ENCODE measurements at regions not wholly inside any gene's neighbourhood (a gene's known extent, or its start where the extent isn't known, plus 50 kb on each side); places are given as distances from the start of the nearest gene placed in this dataset.

GRCh38 chr6:147676495-147677199 lies 168.2 kb downstream of the SAMD5 start:
- H3K27ac Mint-ChIP-seq = no peak overlapping the region
- no peaks in the 10 kb centered on the region for H3K27me3 Mint-ChIP-seq
- H3K4me3 ChIP-seq (ENCODE audit: low read length) = no peak overlapping the region
- H3K9me3 Mint-ChIP-seq = peaks cover 2% of the 10 kb centered on the region
- no peaks in the 10 kb centered on the region for H3K4me1 Mint-ChIP-seq (ENCODE audit: low read depth)
- H3K27me3 ChIP-seq (ENCODE audit: control insufficient read depth in 1 of 2, insufficient read depth in 2 of 2, low read length in 2 of 2) = no peaks in the 10 kb centered on the region
- no peak overlapping the region for H3K27ac ChIP-seq (ENCODE audit: low read depth in 1 of 2, low read length in 2 of 2)
- H3K4me3 Mint-ChIP-seq = no peak overlapping the region
- H3K36me3 Mint-ChIP-seq (ENCODE audit: low read depth) = no peaks in the 10 kb centered on the region
- no peak for TF ChIP-seq CTCF (IDR thresholded peaks at IDR 0.05)
- ChIA-PET CTCF (no interaction called here), POLR2A (no interaction called here)
- peaks cover 0 to 4% of the 10 kb centered on the region in 2 experiments for H3K9me3 ChIP-seq (ENCODE audit: control insufficient read depth in 1 of 2, insufficient read depth in 1 of 2, low read length in 2 of 2)
- DNase-seq (no peak), ATAC-seq (ENCODE audit: poor library complexity) (no peak)
- H3K36me3 ChIP-seq (ENCODE audit: insufficient read depth, low read length) = no peaks in the 10 kb centered on the region
- intact Hi-C loops (cut with DNase I, micrococcal nuclease) = no loop called here
- H3K4me1 ChIP-seq (ENCODE audit: insufficient read depth, low read length) = no peaks in the 10 kb centered on the region

GRCh38 chr6:147677647-147678046 lies 169.2 kb downstream of the SAMD5 start:
- H3K4me1 ChIP-seq (ENCODE audit: insufficient read depth, low read length) = no peaks in the 10 kb centered on the region
- intact Hi-C loops (cut with DNase I, micrococcal nuclease) = no loop called here
- Mint-ChIP-seq H3K4me3 (no peak overlapping the region), H3K4me1 (ENCODE audit: low read depth) (no peaks in the 10 kb centered on the region), H3K27me3 (no peaks in the 10 kb centered on the region), H3K9me3 (peaks cover 2% of the 10 kb centered on the region), H3K27ac (no peak overlapping the region), H3K36me3 (ENCODE audit: low read depth) (no peaks in the 10 kb centered on the region)
- ChIA-PET CTCF (no interaction called here), POLR2A (no interaction called here)
- no peak overlapping the region for H3K27ac ChIP-seq (ENCODE audit: low read depth in 1 of 2, low read length in 2 of 2)
- ATAC-seq (ENCODE audit: poor library complexity) = no peak
- DNase-seq = no peak
- H3K4me3 ChIP-seq (ENCODE audit: low read length) = no peak overlapping the region
- TF ChIP-seq CTCF (IDR thresholded peaks at IDR 0.05) = no peak
- H3K9me3 ChIP-seq (ENCODE audit: control insufficient read depth in 1 of 2, insufficient read depth in 1 of 2, low read length in 2 of 2) = peaks cover 0 to 4% of the 10 kb centered on the region in 2 experiments
- no peaks in the 10 kb centered on the region for H3K27me3 ChIP-seq (ENCODE audit: control insufficient read depth in 1 of 2, insufficient read depth in 2 of 2, low read length in 2 of 2)
- no peaks in the 10 kb centered on the region for H3K36me3 ChIP-seq (ENCODE audit: insufficient read depth, low read length)

- DNase-seq (no peak), ATAC-seq (ENCODE audit: poor library complexity) (no peak)
- no peaks in the 10 kb centered on the region for H3K36me3 ChIP-seq (ENCODE audit: insufficient read depth, low read length)
- Mint-ChIP-seq H3K4me3 (no peak overlapping the region), H3K36me3 (ENCODE audit: low read depth) (no peaks in the 10 kb centered on the region), H3K9me3 (peaks cover 2% of the 10 kb centered on the region), H3K27me3 (no peaks in the 10 kb centered on the region), H3K4me1 (ENCODE audit: low read depth) (no peaks in the 10 kb centered on the region), H3K27ac (no peak overlapping the region)
- peaks cover 0 to 2% of the 10 kb centered on the region in 2 experiments for H3K9me3 ChIP-seq (ENCODE audit: control insufficient read depth in 1 of 2, insufficient read depth in 1 of 2, low read length in 2 of 2)
- no peaks in the 10 kb centered on the region for H3K4me1 ChIP-seq (ENCODE audit: insufficient read depth, low read length)
- intact Hi-C loops (cut with DNase I, micrococcal nuclease) = no loop called here
- no peak for TF ChIP-seq CTCF (IDR thresholded peaks at IDR 0.05)
- H3K27me3 ChIP-seq (ENCODE audit: control insufficient read depth in 1 of 2, insufficient read depth in 2 of 2, low read length in 2 of 2) = no peaks in the 10 kb centered on the region
- CTCF ChIA-PET = no interaction called here
- no peak overlapping the region for H3K27ac ChIP-seq (ENCODE audit: low read depth in 1 of 2, low read length in 2 of 2)
- POLR2A ChIA-PET = no interaction called here
- H3K4me3 ChIP-seq (ENCODE audit: low read length) = no peak overlapping the region
Measured at GRCh38 chr6:147678253-147678652, 169.8 kb downstream of the SAMD5 start.

All from CD4-positive, alpha-beta T cell (primary cell).